Keratinocyte (primary cell): ENCODE measurements at regions not wholly inside any gene's neighbourhood (a gene's known extent, or its start where the extent isn't known, plus 50 kb on each side); places are given as distances from the start of the nearest gene placed in this dataset.

Experiments used
- DNase-seq: peaks from one replicate; pipeline ENCODE4 v3.0.0-alpha.2; 2011; ENCODE audit warnings: low read depth, missing footprints, low spot score
- FAIRE-seq: peaks from 2 replicates; lab custom pipeline; 2011; peaks lifted over from hg19 to GRCh38; lab: Jason Lieb, UNC
- H2AFZ ChIP-seq: 2 replicates; pipeline ENCODE4 v1.6.0; 2012; ENCODE audit warnings: low read length, control low read depth, inconsistent platforms; ENCODE audit not compliant: control insufficient read depth
- H3K27ac ChIP-seq: 2 replicates; pipeline ENCODE4 v1.5.1; 2011; ENCODE audit warnings: low read length; ENCODE audit not compliant: control insufficient read depth, insufficient read depth
- H3K27me3 ChIP-seq: 3 replicates; pipeline ENCODE4 v1.6.0; 2011; ENCODE audit warnings: low read length; ENCODE audit not compliant: control insufficient read depth, insufficient read depth; ENCODE audit errors: extremely low read depth
- H3K36me3 ChIP-seq, 2 experiments: 2 replicates in 1 of 2; 3 replicates in 1 of 2; pipeline ENCODE4 v1.5.1; 2011; ENCODE audit warnings: low read length in 2 of 2, mild to moderate bottlenecking in 1 of 2; ENCODE audit not compliant: control insufficient read depth in 2 of 2, insufficient read depth in 2 of 2; ENCODE audit errors: extremely low read depth in 1 of 2
- H3K4me1 ChIP-seq: 3 replicates; pipeline ENCODE4 v1.5.1; 2011; ENCODE audit warnings: low read length; ENCODE audit not compliant: control insufficient read depth, insufficient read depth; ENCODE audit errors: extremely low read depth
- H3K4me2 ChIP-seq: 3 replicates; pipeline ENCODE4 v1.6.0; 2011; ENCODE audit warnings: low read depth, low read length; ENCODE audit not compliant: control insufficient read depth, insufficient read depth; ENCODE audit errors: extremely low read depth
- H3K4me3 ChIP-seq, 3 experiments: fragments of 200-600 bp in 1 of 3; sonication (generic) in 1 of 3; 2 replicates in 2 of 3; 3 replicates in 1 of 3; pipeline ENCODE4 v1.5.1; 2011 to 2016; ENCODE audit warnings: low read length in 3 of 3, mild to moderate bottlenecking in 3 of 3, control low read depth in 2 of 3, inconsistent platforms in 1 of 3, low read depth in 1 of 3, mixed read lengths in 1 of 3, mixed run types in 1 of 3, moderate library complexity in 1 of 3; ENCODE audit not compliant: control insufficient read depth in 2 of 3, insufficient read depth in 2 of 3; ENCODE audit errors: extremely low read depth in 1 of 3
- H3K79me2 ChIP-seq: 2 replicates; pipeline ENCODE4 v1.6.0; 2012; ENCODE audit warnings: low read length; ENCODE audit not compliant: control insufficient read depth, insufficient read depth
- H3K9ac ChIP-seq: 3 replicates; pipeline ENCODE4 v1.6.0; 2011; ENCODE audit warnings: low read length; ENCODE audit not compliant: control insufficient read depth, insufficient read depth; ENCODE audit errors: extremely low read depth
- H3K9me1 ChIP-seq: 3 replicates; pipeline ENCODE4 v1.6.0; 2011; ENCODE audit warnings: low read length; ENCODE audit not compliant: control insufficient read depth, insufficient read depth; ENCODE audit errors: extremely low read depth
- H3K9me3 ChIP-seq: 2 replicates; pipeline ENCODE4 v1.5.1; 2012; ENCODE audit warnings: low read depth, low read length; ENCODE audit not compliant: control insufficient read depth
- H4K20me1 ChIP-seq: 3 replicates; pipeline ENCODE4 v1.6.0; 2011; ENCODE audit warnings: low read length; ENCODE audit not compliant: control insufficient read depth, insufficient read depth; ENCODE audit errors: extremely low read depth
- EZH2 ChIP-seq: IDR thresholded peaks from one replicate; pipeline ENCODE4 v1.6.1; 2012; ENCODE audit warnings: inconsistent platforms, mild to moderate bottlenecking, low read length, moderate library complexity
- dilution Hi-C: fragments of 300-500 bp; cut with MboI; formaldehyde crosslinking; loops from one replicate; pipeline ENCODE4 v1.7.0; 2020; ENCODE audit warnings: low sequenced_read_pairs; ENCODE audit not compliant: extremely low pct_ligation_motif_present
- TF ChIP-seq, protein P1 (sequence below), 3 experiments: IDR thresholded peaks in 1 of 3; conservative IDR thresholded peaks in 1 of 3; optimal IDR thresholded peaks in 1 of 3; 2 replicates in 2 of 3; 3 replicates in 1 of 3; pipeline versions ENCODE3 to v1.5.1; 2011; ENCODE audit warnings: low read length in 3 of 3, mild to moderate bottlenecking in 3 of 3, moderate library complexity in 2 of 3, control low read depth in 1 of 3, inconsistent platforms in 1 of 3; ENCODE audit not compliant: insufficient read depth in 2 of 3; ENCODE audit errors: extremely low read depth in 1 of 3

DNA sequence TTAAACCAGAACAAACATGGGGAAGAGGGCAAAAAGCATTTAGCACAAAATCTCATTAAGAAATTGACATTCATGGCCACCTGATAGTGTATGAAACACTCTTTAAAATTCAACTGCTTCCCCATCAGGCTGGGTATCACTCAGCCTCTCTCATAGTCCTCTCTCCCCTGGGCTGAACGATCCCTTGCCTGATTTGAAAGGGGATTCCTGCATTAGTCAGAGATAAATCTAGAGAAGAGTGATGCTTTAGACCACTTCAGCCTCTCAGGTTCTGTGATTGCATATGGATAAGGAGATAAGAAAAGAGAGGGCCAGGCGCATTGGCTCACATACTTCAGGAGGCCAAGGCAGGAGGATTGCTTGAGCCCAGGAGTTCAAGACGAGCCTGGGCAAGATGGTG is 280.0 kb downstream of the SOX9 start:
- no peak overlapping the region for H3K9ac ChIP-seq
- no peaks in the 10 kb centered on the region for H3K27me3 ChIP-seq
- DNase-seq (no peak), FAIRE-seq (no peak)
- H3K36me3 ChIP-seq: peaks cover 16 to 17% of the 10 kb centered on the region in 2 experiments
- no peak overlapping the region for H3K4me2 ChIP-seq
- no peak overlapping the region for H3K4me3 ChIP-seq
- H2AFZ ChIP-seq: no peak overlapping the region
- dilution Hi-C loops: no loop called here
- TF ChIP-seq, protein P1, sequence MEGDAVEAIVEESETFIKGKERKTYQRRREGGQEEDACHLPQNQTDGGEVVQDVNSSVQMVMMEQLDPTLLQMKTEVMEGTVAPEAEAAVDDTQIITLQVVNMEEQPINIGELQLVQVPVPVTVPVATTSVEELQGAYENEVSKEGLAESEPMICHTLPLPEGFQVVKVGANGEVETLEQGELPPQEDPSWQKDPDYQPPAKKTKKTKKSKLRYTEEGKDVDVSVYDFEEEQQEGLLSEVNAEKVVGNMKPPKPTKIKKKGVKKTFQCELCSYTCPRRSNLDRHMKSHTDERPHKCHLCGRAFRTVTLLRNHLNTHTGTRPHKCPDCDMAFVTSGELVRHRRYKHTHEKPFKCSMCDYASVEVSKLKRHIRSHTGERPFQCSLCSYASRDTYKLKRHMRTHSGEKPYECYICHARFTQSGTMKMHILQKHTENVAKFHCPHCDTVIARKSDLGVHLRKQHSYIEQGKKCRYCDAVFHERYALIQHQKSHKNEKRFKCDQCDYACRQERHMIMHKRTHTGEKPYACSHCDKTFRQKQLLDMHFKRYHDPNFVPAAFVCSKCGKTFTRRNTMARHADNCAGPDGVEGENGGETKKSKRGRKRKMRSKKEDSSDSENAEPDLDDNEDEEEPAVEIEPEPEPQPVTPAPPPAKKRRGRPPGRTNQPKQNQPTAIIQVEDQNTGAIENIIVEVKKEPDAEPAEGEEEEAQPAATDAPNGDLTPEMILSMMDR (optimal IDR thresholded peaks at IDR 0.05 in 1 of 3, IDR thresholded peaks at IDR 0.05 in 1 of 3, conservative IDR thresholded peaks at IDR 0.05 in 1 of 3; ENCODE audit: extremely low read depth in 1 of 3, insufficient read depth in 2 of 3, low read length in 3 of 3): no peak
- TF ChIP-seq EZH2: no peak
- peaks cover 15% of the 10 kb centered on the region for H3K79me2 ChIP-seq
- no peak overlapping the region for H3K27ac ChIP-seq
- H4K20me1 ChIP-seq: no peaks in the 10 kb centered on the region
- H3K4me1 ChIP-seq: no peaks in the 10 kb centered on the region
- H3K9me3 ChIP-seq: no peaks in the 10 kb centered on the region
- H3K9me1 ChIP-seq: no peaks in the 10 kb centered on the region

DNA sequence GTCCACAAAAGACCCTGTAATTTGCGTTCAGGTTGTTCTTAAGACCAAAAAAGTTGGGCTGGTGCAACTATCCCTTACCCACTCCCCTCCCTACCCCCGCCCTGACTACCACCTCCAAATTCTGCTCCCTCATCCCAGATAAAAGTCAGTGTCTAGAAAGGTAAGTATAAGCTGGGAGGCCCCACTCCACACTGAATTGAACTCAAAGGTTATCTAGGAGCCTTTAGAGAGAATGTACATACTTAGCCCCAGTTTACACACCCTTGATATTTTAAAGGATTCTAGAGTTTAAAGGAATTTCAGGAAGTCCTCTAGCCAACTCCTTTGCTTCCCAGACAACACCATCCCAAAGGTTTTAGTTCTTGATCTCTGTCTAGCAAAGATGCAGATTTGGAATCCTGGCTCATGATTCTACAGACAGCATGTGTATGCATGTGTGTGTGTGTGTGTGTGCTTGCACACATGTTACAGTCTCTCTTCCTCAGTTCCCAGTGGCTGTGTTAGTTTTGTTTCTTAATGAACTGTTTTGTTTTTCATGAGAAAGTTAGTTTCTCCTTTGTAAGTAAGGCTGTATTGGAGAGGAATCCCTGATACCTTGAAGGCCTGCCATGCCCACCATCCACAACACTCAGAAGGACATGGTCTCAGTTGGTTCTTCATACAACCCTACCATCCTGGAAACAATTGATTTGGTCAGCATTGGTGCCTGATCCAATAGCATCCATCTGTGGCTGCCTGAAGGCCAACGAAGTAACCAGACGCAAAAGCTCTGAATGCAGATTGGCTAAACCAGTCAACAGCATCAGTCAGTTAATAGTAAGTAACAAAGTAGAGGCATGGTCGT is 281.3 kb downstream of the SOX9 start:
- peaks cover 16 to 17% of the 10 kb centered on the region in 2 experiments for H3K36me3 ChIP-seq
- DNase-seq (no peak), FAIRE-seq (no peak)
- H4K20me1 ChIP-seq: no peaks in the 10 kb centered on the region
- no peaks in the 10 kb centered on the region for H3K9me1 ChIP-seq
- H3K79me2 ChIP-seq: peaks cover 28% of the 10 kb centered on the region
- H3K27ac ChIP-seq: no peak overlapping the region
- H3K9me3 ChIP-seq: no peaks in the 10 kb centered on the region
- no peaks in the 10 kb centered on the region for H3K27me3 ChIP-seq
- H2AFZ ChIP-seq: no peak overlapping the region
- dilution Hi-C loops: no loop called here
- TF ChIP-seq EZH2: no peak
- TF ChIP-seq, protein P1 (optimal IDR thresholded peaks at IDR 0.05 in 1 of 3, IDR thresholded peaks at IDR 0.05 in 1 of 3, conservative IDR thresholded peaks at IDR 0.05 in 1 of 3; ENCODE audit: extremely low read depth in 1 of 3, insufficient read depth in 2 of 3, low read length in 3 of 3): no peak
- H3K9ac ChIP-seq: no peak overlapping the region
- no peak overlapping the region for H3K4me3 ChIP-seq
- peaks cover 8% of the 10 kb centered on the region for H3K4me1 ChIP-seq
- no peak overlapping the region for H3K4me2 ChIP-seq
